GM12873 (cell line): ENCODE measurements at regions not wholly inside any gene's neighbourhood (a gene's known extent, or its start where the extent isn't known, plus 50 kb on each side); places are given as distances from the start of the nearest gene placed in this dataset.

Source experiments
- TF ChIP-seq, protein P1 (sequence below): IDR thresholded peaks from 2 replicates; pipeline ENCODE4 v1.5.1; 2012; ENCODE audit warnings: low read depth, mild to moderate bottlenecking, moderate library complexity, low read length, control low read depth; ENCODE audit not compliant: insufficient read depth; ENCODE audit errors: missing control alignments

DNA sequence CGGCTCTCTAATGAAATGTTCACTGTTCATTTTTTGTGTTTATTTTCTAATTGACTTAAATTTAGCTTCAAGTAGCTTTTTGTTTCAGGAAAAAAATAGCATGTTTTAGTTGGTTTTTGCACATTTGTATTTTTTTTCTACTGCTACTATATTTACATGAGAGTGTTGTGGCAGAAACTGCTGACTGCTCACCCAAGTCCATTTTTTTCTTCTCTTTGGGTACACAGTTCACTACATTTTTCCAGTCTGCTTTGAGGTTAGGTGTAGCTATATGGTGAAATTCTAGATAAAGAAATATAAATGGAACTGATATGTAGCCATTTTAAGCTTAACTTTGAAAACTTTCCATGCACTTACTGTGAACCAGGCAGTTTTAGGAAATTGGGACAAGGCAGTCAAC, 216.7 kb upstream of the C11orf87 start:
- TF ChIP-seq, protein P1, sequence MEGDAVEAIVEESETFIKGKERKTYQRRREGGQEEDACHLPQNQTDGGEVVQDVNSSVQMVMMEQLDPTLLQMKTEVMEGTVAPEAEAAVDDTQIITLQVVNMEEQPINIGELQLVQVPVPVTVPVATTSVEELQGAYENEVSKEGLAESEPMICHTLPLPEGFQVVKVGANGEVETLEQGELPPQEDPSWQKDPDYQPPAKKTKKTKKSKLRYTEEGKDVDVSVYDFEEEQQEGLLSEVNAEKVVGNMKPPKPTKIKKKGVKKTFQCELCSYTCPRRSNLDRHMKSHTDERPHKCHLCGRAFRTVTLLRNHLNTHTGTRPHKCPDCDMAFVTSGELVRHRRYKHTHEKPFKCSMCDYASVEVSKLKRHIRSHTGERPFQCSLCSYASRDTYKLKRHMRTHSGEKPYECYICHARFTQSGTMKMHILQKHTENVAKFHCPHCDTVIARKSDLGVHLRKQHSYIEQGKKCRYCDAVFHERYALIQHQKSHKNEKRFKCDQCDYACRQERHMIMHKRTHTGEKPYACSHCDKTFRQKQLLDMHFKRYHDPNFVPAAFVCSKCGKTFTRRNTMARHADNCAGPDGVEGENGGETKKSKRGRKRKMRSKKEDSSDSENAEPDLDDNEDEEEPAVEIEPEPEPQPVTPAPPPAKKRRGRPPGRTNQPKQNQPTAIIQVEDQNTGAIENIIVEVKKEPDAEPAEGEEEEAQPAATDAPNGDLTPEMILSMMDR, result no peak

DNA sequence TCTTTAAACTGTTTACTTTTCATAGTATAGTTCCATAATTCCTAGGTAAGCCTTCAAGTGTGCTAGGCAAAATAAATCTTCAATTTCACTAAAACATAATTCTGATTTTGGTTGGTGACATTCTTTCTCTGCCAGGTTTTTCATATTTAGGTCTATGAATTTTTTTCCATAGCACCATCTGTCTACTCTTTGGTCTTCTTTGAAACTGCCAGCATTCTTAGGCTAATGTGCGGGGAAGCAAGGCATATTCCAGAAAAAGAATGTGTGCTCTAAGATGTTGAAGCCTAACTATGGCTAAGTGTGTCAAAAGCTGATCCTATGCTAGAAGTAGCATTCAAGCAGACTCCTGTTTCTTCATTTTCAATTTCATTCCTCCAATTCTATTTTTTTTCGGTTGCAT, 213.9 kb upstream of the C11orf87 start:
- TF ChIP-seq, protein P1, result no peak

DNA sequence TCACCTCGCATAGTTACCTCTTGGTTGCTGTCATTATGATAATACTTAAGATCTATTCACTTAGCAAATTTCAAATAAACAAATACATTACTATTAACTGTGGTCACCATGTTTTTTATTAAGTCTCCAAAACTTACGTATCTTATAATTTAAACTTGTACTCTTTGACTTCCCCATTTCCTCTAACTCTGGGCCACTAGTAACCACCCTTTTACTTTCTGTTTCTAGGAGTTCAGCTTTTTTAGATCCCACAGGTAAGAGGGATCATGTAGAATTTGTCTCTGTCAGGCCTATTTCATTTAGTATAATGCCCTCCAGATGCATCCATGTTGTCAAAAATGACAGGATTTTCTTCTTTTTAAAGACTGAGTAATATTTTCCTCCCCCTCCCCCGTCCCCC, 212.4 kb upstream of the C11orf87 start:
- TF ChIP-seq, protein P1, result no peak

DNA sequence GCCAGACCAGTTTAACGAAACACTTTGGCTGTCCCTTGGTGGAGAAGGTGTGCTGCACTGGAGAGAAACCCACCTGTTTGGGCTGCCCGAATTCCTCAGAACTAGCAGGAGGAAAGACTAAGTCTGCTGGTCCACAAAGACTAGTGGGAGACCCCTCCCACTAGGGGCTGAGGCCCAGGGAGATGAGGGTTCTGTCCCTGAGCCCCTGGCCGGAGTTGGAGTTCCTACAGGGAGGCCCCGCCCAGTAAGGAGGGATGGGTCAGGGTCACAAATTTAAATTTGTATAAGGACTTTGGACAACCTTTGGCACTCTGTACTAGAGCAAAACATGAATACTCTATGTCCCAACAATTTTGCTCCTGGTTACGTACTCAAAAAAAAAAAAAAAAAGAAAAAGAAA, 200.8 kb upstream of the C11orf87 start:
- TF ChIP-seq, protein P1, result no peak

DNA sequence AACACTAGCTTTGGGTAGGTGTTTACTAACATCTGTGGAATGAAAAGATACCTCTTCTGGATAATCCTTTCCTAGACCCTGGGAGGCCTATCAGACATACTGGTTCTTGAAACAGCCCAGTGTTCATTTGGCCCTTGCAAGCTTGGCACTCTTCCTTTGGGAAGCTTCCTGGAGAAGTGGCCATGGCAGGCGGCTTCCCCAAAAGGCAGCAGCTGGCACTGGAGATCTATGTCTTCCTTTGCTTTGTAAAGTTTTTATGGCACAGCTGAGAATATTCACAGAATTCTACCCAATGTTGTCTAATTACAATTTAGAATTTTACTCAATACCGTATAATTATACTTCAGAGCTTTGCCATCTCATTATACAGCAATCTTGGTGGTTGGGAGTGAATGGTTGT, 199.2 kb upstream of the C11orf87 start:
- TF ChIP-seq, protein P1, result no peak

DNA sequence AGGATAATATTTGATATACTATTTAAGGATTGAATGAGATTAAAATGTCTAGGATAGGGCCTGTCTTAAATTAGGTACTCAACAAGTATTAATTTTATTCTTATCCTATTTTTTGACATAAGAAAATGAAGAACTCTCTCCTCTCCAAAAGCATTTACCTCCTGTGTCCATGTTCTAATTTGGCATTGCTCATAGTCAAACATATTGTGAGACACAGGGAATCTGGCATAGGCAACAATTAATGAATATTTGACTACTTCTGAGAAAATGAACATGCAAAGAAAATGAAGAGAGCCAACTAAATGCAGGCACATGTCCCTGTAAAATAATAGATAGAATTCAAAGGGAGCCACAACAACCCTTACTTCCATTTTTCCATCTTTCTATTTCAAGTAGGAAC, 198.5 kb upstream of the C11orf87 start:
- TF ChIP-seq, protein P1, result no peak

DNA sequence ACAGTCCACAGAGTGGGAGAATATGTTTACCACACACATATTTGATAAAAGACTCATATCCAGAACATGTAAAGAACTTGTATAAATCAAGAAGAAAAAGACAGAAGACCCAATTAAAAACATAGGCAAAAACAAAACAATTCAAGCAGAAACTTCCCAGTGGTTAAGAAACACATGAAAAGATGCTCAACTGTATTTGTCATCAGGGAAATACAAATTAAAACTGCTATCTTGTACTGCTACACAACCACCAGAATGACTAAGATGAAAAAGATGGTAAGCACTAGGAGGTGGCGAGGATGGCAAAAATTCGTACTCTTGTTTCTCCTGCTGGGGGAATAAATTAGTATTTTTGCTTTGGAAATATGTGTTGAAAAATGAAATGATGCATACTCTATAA, 192.3 kb upstream of the C11orf87 start:
- TF ChIP-seq, protein P1, result no peak
